Loucy (cell line): ENCODE measurements at regions not wholly inside any gene's neighbourhood (a gene's known extent, or its start where the extent isn't known, plus 50 kb on each side); places are given as distances from the start of the nearest gene placed in this dataset.

Source experiments
- H2AFZ ChIP-seq: fragments of 200-600 bp; sonication (generic); 2 replicates; pipeline ENCODE4 v1.6.0; 2016; ENCODE audit warnings: antibody characterized with exemption, mild to moderate bottlenecking, low read length, moderate library complexity
- H3F3A ChIP-seq: fragments of 200-600 bp; 2 replicates; pipeline ENCODE4 v1.6.0; 2016; ENCODE audit warnings: antibody characterized with exemption, low read depth, mild to moderate bottlenecking
- H3K27me3 ChIP-seq: fragments of 200-600 bp; sonication (generic); 2 replicates; pipeline ENCODE4 v1.6.1; 2014; ENCODE audit warnings: low read length, mild to moderate bottlenecking; ENCODE audit not compliant: insufficient read depth, poor library complexity, severe bottlenecking
- H3K36me3 ChIP-seq: fragments of 200-600 bp; sonication (generic); 2 replicates; pipeline ENCODE4 v1.6.1; 2016; ENCODE audit warnings: low read length; ENCODE audit not compliant: insufficient read depth
- H3K4me1 ChIP-seq: fragments of 200-600 bp; sonication (generic); 2 replicates; pipeline ENCODE4 v1.5.1; 2014; ENCODE audit warnings: low read length, mild to moderate bottlenecking; ENCODE audit not compliant: insufficient read depth, poor library complexity, severe bottlenecking
- H3K4me2 ChIP-seq: fragments of 200-600 bp; sonication (generic); 2 replicates; pipeline ENCODE4 v1.6.0; 2014; ENCODE audit warnings: antibody characterized with exemption, low read length, low read depth, mild to moderate bottlenecking; ENCODE audit not compliant: poor library complexity, severe bottlenecking
- H3K4me3 ChIP-seq: fragments of 200-600 bp; sonication (generic); 2 replicates; pipeline ENCODE4 v1.5.1; 2014; ENCODE audit warnings: low read length, mild to moderate bottlenecking, mixed read lengths; ENCODE audit not compliant: poor library complexity, severe bottlenecking
- H3K79me2 ChIP-seq: fragments of 200-600 bp; sonication (generic); 2 replicates; pipeline ENCODE4 v1.6.1; 2014; ENCODE audit warnings: low read length; ENCODE audit not compliant: insufficient read depth
- H3K9ac ChIP-seq: fragments of 200-600 bp; sonication (generic); 2 replicates; pipeline ENCODE4 v1.6.0; 2014; ENCODE audit warnings: mild to moderate bottlenecking, low read depth, low read length, moderate library complexity; ENCODE audit not compliant: poor library complexity, severe bottlenecking
- H3K9me2 ChIP-seq: fragments of 200-600 bp; sonication (generic); replicated peaks from 2 replicates; pipeline ENCODE4 v1.6.1; 2016; ENCODE audit warnings: low read depth, low read length, mixed read lengths
- H3K9me3 ChIP-seq: fragments of 200-600 bp; sonication (generic); 2 replicates; pipeline ENCODE4 v1.6.1; 2014; ENCODE audit warnings: mild to moderate bottlenecking, antibody characterized with exemption, low read length, low read depth; ENCODE audit not compliant: insufficient read depth
- H4K20me1 ChIP-seq: fragments of 200-600 bp; sonication (generic); 2 replicates; pipeline ENCODE4 v1.6.0; 2014; ENCODE audit warnings: antibody characterized with exemption, low read length, mild to moderate bottlenecking; ENCODE audit not compliant: insufficient read depth, poor library complexity, severe bottlenecking
- EZH2phosphoT487 ChIP-seq: fragments of 200-600 bp; IDR thresholded peaks from 2 replicates; pipeline ENCODE4 v1.6.1; 2018; ENCODE audit warnings: antibody characterized with exemption, mild to moderate bottlenecking, moderate library complexity, borderline replicate concordance
- TF ChIP-seq, protein P1 (sequence below): fragments of 200-600 bp; sonication (generic); conservative IDR thresholded peaks from 2 replicates; pipeline ENCODE4 v1.5.1; 2014; ENCODE audit warnings: mild to moderate bottlenecking, antibody characterized with exemption, low read length

GRCh38 chr18:66937546-66937945 lies 333.7 kb upstream of the CDH19 start:
- Histone ChIP-seq H3K36me3 (no peaks in the 10 kb centered on the region), H3F3A (no peaks in the 10 kb centered on the region), H4K20me1 (no peaks in the 10 kb centered on the region), H2AFZ (no peak overlapping the region), H3K4me1 (no peaks in the 10 kb centered on the region), H3K9me2 (no peaks in the 10 kb centered on the region), H3K4me2 (no peak overlapping the region), H3K9me3 (no peaks in the 10 kb centered on the region), H3K79me2 (no peaks in the 10 kb centered on the region), H3K4me3 (no peak overlapping the region), H3K9ac (no peak overlapping the region), H3K27me3 (no peaks in the 10 kb centered on the region)
- TF ChIP-seq, protein P1, sequence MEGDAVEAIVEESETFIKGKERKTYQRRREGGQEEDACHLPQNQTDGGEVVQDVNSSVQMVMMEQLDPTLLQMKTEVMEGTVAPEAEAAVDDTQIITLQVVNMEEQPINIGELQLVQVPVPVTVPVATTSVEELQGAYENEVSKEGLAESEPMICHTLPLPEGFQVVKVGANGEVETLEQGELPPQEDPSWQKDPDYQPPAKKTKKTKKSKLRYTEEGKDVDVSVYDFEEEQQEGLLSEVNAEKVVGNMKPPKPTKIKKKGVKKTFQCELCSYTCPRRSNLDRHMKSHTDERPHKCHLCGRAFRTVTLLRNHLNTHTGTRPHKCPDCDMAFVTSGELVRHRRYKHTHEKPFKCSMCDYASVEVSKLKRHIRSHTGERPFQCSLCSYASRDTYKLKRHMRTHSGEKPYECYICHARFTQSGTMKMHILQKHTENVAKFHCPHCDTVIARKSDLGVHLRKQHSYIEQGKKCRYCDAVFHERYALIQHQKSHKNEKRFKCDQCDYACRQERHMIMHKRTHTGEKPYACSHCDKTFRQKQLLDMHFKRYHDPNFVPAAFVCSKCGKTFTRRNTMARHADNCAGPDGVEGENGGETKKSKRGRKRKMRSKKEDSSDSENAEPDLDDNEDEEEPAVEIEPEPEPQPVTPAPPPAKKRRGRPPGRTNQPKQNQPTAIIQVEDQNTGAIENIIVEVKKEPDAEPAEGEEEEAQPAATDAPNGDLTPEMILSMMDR = no peak
- TF ChIP-seq EZH2phosphoT487 = no peak

- Histone ChIP-seq H3K9ac (no peak overlapping the region), H3K4me1 (no peaks in the 10 kb centered on the region), H3F3A (no peaks in the 10 kb centered on the region), H3K4me2 (no peak overlapping the region), H3K9me2 (no peaks in the 10 kb centered on the region), H4K20me1 (no peaks in the 10 kb centered on the region), H3K36me3 (no peaks in the 10 kb centered on the region), H3K79me2 (no peaks in the 10 kb centered on the region), H3K4me3 (no peak overlapping the region), H3K9me3 (no peaks in the 10 kb centered on the region), H3K27me3 (no peaks in the 10 kb centered on the region), H2AFZ (no peak overlapping the region)
- TF ChIP-seq EZH2phosphoT487 = no peak
- TF ChIP-seq, protein P1 = no peak
Observed at GRCh38 chr18:66931010-66931409, 327.1 kb upstream of the CDH19 start.

DNA sequence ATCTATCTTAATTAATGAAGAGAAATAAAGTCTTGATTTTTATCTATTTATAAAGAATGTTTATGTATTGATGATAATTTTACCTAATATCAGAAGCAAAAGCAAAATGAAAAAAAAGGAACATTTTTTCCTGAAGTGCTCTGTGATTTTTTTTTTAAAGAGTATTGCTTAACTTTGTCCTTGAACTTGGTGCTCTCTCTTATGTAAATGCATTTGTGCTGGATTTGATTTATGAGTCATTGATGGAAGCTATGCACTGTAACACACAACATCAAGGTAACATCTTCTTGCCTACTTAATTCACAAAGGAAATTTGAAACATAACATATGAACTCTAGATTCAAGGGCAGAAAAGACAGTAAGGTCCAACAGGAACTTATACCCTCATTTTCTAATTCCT lies 312.9 kb upstream of the CDH19 start:
- H3K36me3 ChIP-seq = no peaks in the 10 kb centered on the region
- no peaks in the 10 kb centered on the region for H3F3A ChIP-seq
- H3K79me2 ChIP-seq = no peaks in the 10 kb centered on the region
- no peaks in the 10 kb centered on the region for H4K20me1 ChIP-seq
- H3K9me2 ChIP-seq = no peaks in the 10 kb centered on the region
- H3K27me3 ChIP-seq = no peaks in the 10 kb centered on the region
- H3K9me3 ChIP-seq = no peaks in the 10 kb centered on the region
- no peak for TF ChIP-seq EZH2phosphoT487
- TF ChIP-seq, protein P1 = no peak
- no peak overlapping the region for H3K4me3 ChIP-seq
- no peak overlapping the region for H3K4me2 ChIP-seq
- H3K9ac ChIP-seq = no peak overlapping the region
- H3K4me1 ChIP-seq = no peaks in the 10 kb centered on the region
- H2AFZ ChIP-seq = no peak overlapping the region
